Heart right ventricle (tissue), 16 donors: ENCODE measurements at regions not wholly inside any gene's neighbourhood (a gene's known extent, or its start where the extent isn't known, plus 50 kb on each side); places are given as distances from the start of the nearest gene placed in this dataset.

Experiments
- ATAC-seq, 8 donors: fragments of 200-7000 bp; cut with Tn5 transposase; one replicate each; pipeline ENCODE4 v1.9.1; 2020; ENCODE audit warnings: mild to moderate bottlenecking in 8 of 8, moderate library complexity in 8 of 8, moderate number of reproducible peaks in 1 of 8
- DNase-seq, 2 donors: peaks; one replicate each; pipeline ENCODE4 v3.0.0-alpha.2; 2020
- H3K27ac ChIP-seq, 10 donors: fragments of 200-600 bp; sonication (generic) in 2 of 10; one replicate each; pipeline versions ENCODE4 v1.5.0 to v1.8.0; 2020 to 2022; ENCODE audit warnings: mild to moderate bottlenecking in 3 of 10
- H3K27me3 ChIP-seq, 7 donors: fragments of 200-600 bp; one replicate each; pipeline ENCODE4 v1.8.0; 2021 to 2022; ENCODE audit warnings: mild to moderate bottlenecking in 2 of 7
- H3K36me3 ChIP-seq, 9 donors: fragments of 200-600 bp; sonication (generic) in 1 of 9; one replicate each; pipeline versions ENCODE4 v1.5.0 to v1.8.0; 2020 to 2022; ENCODE audit warnings: mild to moderate bottlenecking in 2 of 9
- H3K4me1 ChIP-seq, 9 donors: fragments of 200-600 bp; sonication (generic) in 1 of 9; one replicate each; pipeline versions ENCODE4 v1.5.0 to v1.8.0; 2020 to 2022; ENCODE audit warnings: mild to moderate bottlenecking in 4 of 9
- H3K4me3 ChIP-seq, 10 donors: fragments of 200-600 bp; sonication (generic) in 2 of 10; one replicate each; pipeline versions ENCODE4 v1.5.0 to v1.8.0; 2020 to 2022; ENCODE audit warnings: mild to moderate bottlenecking in 7 of 10, moderate library complexity in 2 of 10
- H3K9me3 ChIP-seq, 11 donors: fragments of 200-600 bp in 10 of 11; sonication (generic) in 2 of 11; one replicate each; pipeline versions ENCODE4 v1.5.0 to v1.8.0; 2013 to 2022; ENCODE audit warnings: mild to moderate bottlenecking in 2 of 11, control low read depth in 1 of 11, moderate library complexity in 1 of 11
- CTCF ChIP-seq, 9 donors: fragments of 200-600 bp; sonication (generic) in 2 of 9; IDR thresholded peaks; one replicate each; pipeline versions ENCODE4 v1.5.0 to v1.8.0; 2021 to 2022; ENCODE audit warnings: antibody characterized with exemption in 9 of 9, mild to moderate bottlenecking in 5 of 9, moderate library complexity in 1 of 9
- WGBS, 2 donors: extraction: QIAGEN DNeasy Blood & Tissue Kit; methylation state at CpG; one replicate each; pipeline ENCODE4 v1.1.7; 2013; ENCODE audit warnings: inconsistent platforms in 1 of 2; 5-methylcytosine and 5-hydroxymethylcytosine counted together
- intact Hi-C, 10 donors: fragments of 100-400 bp; cut with DNase I; formaldehyde crosslinking; loops; one replicate each; pipeline versions ENCODE4 v1.11.1 to v1.14.2; 2022
- donor health status: Arrhythmogenic right ventricular cardiomyopathy.
- donor health status: ischemic (EF 13 %, LVEDD 7.1; RV severe dilation, severe dysfunction).
- donor health status: healthy with polysubstance abuse.
- donor health status: DM: no; HTN: yes; CAD: no.
- donor health status: DM: no; HTN: no; CAD: no.
- donor health status: ischemic (EF 25% LVEDD 6.9; RV normal size, moderate dysfunction).
- donor health status: ischemic (EF 25% LVEDD 5.7; RV mildly dilated, moderate dysfunction).
- donor health status: healthy.
- donor health status: DM: yes; HTN: yes; CAD: no.
- donor health status: Ischemic cardiomyopathy.
- donor health status: ischemic (EF 35%, LVEDD 5.7; RV mildly dilated, moderate dysfunction).
- donor health status: nonischemic (EF 11% LVEDD 7.7; RV severe dilation, severe dysfunction).
- donor health status: DM: yes; HTN: yes; CAD: no.
- donor health status: PGD.
- donor health status: ischemic (EF 29% LVEDD 5.4; RV normal size, mild dysfunction).
- donor health status: nonischemic (EF 23%, LVEDD 6.1; RV moderate dilation, normal function).

DNA sequence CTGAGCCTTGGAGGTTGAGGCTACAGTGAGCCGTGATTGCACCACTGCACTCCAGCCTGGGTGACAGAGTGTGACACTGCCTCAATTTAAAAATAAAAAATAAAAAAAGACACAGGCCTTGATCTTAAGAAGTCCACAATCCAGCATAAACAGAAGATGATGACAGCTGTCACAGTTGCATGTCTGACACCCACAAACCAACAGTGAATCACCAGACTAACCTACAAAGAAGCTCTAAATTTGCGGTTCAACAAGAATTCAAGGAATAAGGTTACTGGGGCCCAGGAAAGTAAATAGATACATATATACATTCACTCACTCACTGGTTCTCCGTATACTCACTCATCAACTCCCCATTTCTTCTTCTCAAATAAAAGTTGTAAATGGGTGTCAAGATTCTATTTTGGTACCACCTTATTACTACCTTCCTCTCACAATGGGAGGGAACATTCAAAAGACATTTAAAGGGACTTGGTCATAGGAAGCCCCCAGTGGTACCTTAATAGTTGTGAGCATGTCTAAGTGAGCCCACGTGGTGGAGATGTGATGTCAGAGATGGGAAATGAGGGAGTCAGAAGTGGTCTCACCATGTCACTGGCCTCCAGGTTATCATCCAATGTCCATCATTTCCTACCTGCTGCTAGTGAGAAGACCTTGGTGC, 66.9 kb upstream of the PRDX6 start:
- Histone ChIP-seq H3K4me1 (peaks cover 0 to 51% (median 26%) of the 10 kb centered on the region in 9 donors), H3K9me3 (no peaks in the 10 kb centered on the region), H3K27me3 (no peaks in the 10 kb centered on the region), H3K36me3 (peaks cover 0 to 6% (median 0%) of the 10 kb centered on the region in 9 donors), H3K27ac (no peak overlapping the region), H3K4me3 (no peak overlapping the region)
- TF ChIP-seq CTCF (IDR thresholded peaks at IDR 0.05) = no peak
- DNase-seq = no peak
- 90 to 98% methylated on average over 4 of the region's 4 CpGs for WGBS, 2 donors
- intact Hi-C loops = loop anchor here in 3 of 10 donors (10.0 kb wide), 3 partner anchors 155 to 665 kb away; no protein-coding TSS in a partner anchor
- no peak for ATAC-seq

GRCh38 chr1:173410794-173411236, 66.3 kb upstream of the PRDX6 start:
- H3K9me3 ChIP-seq = no peaks in the 10 kb centered on the region
- no peak for TF ChIP-seq CTCF (IDR thresholded peaks at IDR 0.05)
- no peaks in the 10 kb centered on the region for H3K27me3 ChIP-seq
- H3K4me1 ChIP-seq = peaks cover 0 to 51% (median 26%) of the 10 kb centered on the region in 9 donors
- intact Hi-C loops = loop anchor here in 3 of 10 donors (10.0 kb wide), 3 partner anchors 156 to 666 kb away; no protein-coding TSS in a partner anchor
- H3K4me3 ChIP-seq = no peak overlapping the region
- ATAC-seq (no peak), DNase-seq (no peak)
- H3K36me3 ChIP-seq = peaks cover 0 to 6% (median 0%) of the 10 kb centered on the region in 9 donors
- no peak overlapping the region for H3K27ac ChIP-seq
- 87 to 91% methylated on average over 5 of the region's 5 CpGs for WGBS, 2 donors

- ATAC-seq (no peak), DNase-seq (no peak)
- 85 to 87% methylated on average over 17 of the region's 17 CpGs for WGBS, 2 donors
- H3K4me1 ChIP-seq = peaks cover 0 to 48% (median 26%) of the 10 kb centered on the region in 9 donors
- H3K36me3 ChIP-seq = peaks cover 0 to 10% (median 0%) of the 10 kb centered on the region in 9 donors
- H3K27ac ChIP-seq = no peak overlapping the region
- no peaks in the 10 kb centered on the region for H3K9me3 ChIP-seq
- intact Hi-C loops = loop anchor here in 3 of 10 donors (10.0 kb wide), 3 partner anchors 157 to 667 kb away; no protein-coding TSS in a partner anchor
- no peaks in the 10 kb centered on the region for H3K27me3 ChIP-seq
- no peak for TF ChIP-seq CTCF (IDR thresholded peaks at IDR 0.05)
- H3K4me3 ChIP-seq = no peak overlapping the region
Observed at GRCh38 chr1:173411835-173412742, 65.0 kb upstream of the PRDX6 start.

DNA sequence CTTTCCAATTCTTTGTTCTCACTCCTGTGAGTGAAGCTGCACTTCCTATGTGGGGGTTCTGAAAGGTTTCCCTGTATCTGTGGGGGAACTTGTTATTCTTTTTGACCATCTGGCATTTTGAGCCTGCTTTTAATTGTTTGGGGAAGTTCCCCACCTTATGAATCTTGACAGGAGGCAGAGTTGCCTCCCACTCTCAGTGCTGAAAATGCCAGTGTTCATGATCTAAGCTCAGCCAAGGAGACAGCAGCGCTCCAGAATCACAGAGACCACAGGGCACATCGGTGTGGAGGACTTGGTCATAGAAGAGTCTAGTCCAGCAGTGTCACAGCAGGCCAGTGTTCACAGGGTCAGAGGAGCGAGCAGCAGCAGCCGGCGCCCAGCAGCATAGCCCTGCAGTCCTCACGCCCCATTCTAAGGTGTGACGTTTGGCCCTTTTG, 63.8 kb upstream of the PRDX6 start:
- Histone ChIP-seq H3K4me3 (no peak overlapping the region), H3K27ac (no peak overlapping the region), H3K9me3 (no peaks in the 10 kb centered on the region), H3K27me3 (no peaks in the 10 kb centered on the region), H3K36me3 (peaks cover 0 to 18% (median 0%) of the 10 kb centered on the region in 9 donors), H3K4me1 (peaks cover 0 to 52% (median 26%) of the 10 kb centered on the region in 9 donors)
- no peak for TF ChIP-seq CTCF (IDR thresholded peaks at IDR 0.05)
- DNase-seq (no peak), ATAC-seq (peak in 5 of 8 donors; percentile 32 to 60 (median 55))
- WGBS, 2 donors = 47 to 66% methylated on average over 7 of the region's 7 CpGs
- intact Hi-C loops = loop anchor here in 3 of 10 donors (10.0 kb wide), 3 partner anchors 158 to 668 kb away; no protein-coding TSS in a partner anchor
